ENCODE measurements at regions not wholly inside any gene's neighbourhood (a gene's known extent, or its start where the extent isn't known, plus 50 kb on each side); places are given as distances from the start of the nearest gene placed in this dataset.

- TF ChIP-seq JUN (CRISPR knock-in tag; IDR thresholded peaks at IDR 0.05) (no peak), MAX (CRISPR knock-in tag; IDR thresholded peaks at IDR 0.05) (no peak)
Measured at GRCh38 chr13:87827479-87827878, 156.3 kb downstream of the SLITRK5 start.
